22Rv1 (cell line): ENCODE measurements at regions not wholly inside any gene's neighbourhood (a gene's known extent, or its start where the extent isn't known, plus 50 kb on each side); places are given as distances from the start of the nearest gene placed in this dataset.

Experiments
- ZFX ChIP-seq: fragments of 450-650 bp; IDR thresholded peaks from 2 replicates; pipeline ENCODE4 v1.6.1; 2017; ENCODE audit warnings: antibody characterized with exemption, borderline replicate concordance
- TF ChIP-seq, protein P1 (sequence below): fragments of 450-650 bp; IDR thresholded peaks from 2 replicates; pipeline ENCODE4 v1.5.1; 2017; ENCODE audit warnings: mild to moderate bottlenecking

DNA sequence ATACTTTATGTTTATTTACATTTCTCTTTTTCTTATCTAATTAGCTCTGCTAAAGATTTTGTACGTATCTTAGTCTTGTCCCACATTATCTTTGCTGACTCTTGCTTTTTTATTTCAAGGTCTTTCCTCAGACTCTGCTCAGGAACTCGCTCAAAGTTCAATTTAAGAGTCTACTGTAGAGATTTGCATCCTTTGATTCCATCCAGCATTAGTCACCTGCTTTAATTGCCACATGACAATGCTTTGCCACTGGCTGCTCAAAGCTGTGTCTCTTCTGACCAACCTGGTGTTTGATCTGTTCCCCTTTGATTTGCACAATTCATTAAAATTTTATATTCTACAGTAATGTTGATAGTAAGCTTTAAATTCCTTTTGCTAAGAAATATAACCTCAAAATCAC, 157.9 kb upstream of the FREM2 start:
- TF ChIP-seq, protein P1, sequence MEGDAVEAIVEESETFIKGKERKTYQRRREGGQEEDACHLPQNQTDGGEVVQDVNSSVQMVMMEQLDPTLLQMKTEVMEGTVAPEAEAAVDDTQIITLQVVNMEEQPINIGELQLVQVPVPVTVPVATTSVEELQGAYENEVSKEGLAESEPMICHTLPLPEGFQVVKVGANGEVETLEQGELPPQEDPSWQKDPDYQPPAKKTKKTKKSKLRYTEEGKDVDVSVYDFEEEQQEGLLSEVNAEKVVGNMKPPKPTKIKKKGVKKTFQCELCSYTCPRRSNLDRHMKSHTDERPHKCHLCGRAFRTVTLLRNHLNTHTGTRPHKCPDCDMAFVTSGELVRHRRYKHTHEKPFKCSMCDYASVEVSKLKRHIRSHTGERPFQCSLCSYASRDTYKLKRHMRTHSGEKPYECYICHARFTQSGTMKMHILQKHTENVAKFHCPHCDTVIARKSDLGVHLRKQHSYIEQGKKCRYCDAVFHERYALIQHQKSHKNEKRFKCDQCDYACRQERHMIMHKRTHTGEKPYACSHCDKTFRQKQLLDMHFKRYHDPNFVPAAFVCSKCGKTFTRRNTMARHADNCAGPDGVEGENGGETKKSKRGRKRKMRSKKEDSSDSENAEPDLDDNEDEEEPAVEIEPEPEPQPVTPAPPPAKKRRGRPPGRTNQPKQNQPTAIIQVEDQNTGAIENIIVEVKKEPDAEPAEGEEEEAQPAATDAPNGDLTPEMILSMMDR, result no peak
- no peak for TF ChIP-seq ZFX
